MM.1S (cell line): ENCODE measurements at regions not wholly inside any gene's neighbourhood (a gene's known extent, or its start where the extent isn't known, plus 50 kb on each side); places are given as distances from the start of the nearest gene placed in this dataset.

Experiments
- DNase-seq: peaks from one replicate; pipeline ENCODE4 v3.0.0-alpha.2; 2015
- H2AFZ ChIP-seq: fragments of 300-600 bp; sonication (generic); 2 replicates; pipeline ENCODE4 v1.6.0; 2016; ENCODE audit warnings: antibody characterized with exemption, low read length
- H3F3A ChIP-seq: fragments of 300-600 bp; sonication (generic); 2 replicates; pipeline ENCODE4 v1.6.1; 2016; ENCODE audit warnings: mild to moderate bottlenecking, antibody characterized with exemption, low read length, moderate library complexity, mixed read lengths; ENCODE audit not compliant: insufficient read depth
- H3K27ac ChIP-seq: fragments of 300-600 bp; sonication (generic); 2 replicates; pipeline ENCODE4 v1.5.1; 2016; ENCODE audit warnings: mild to moderate bottlenecking, low read length
- H3K27me3 ChIP-seq: fragments of 300-600 bp; sonication (generic); replicated peaks from 2 replicates; pipeline ENCODE4 v1.6.0; 2016; ENCODE audit warnings: low read length; ENCODE audit not compliant: insufficient read depth
- H3K36me3 ChIP-seq: fragments of 300-600 bp; sonication (generic); replicated peaks from 2 replicates; pipeline ENCODE4 v1.6.1; 2016; ENCODE audit warnings: mild to moderate bottlenecking, low read length, mixed read lengths; ENCODE audit not compliant: insufficient read depth
- H3K4me1 ChIP-seq: fragments of 300-600 bp; sonication (generic); 2 replicates; pipeline ENCODE4 v1.6.1; 2016; ENCODE audit warnings: low read length, mixed read lengths
- H3K4me2 ChIP-seq: fragments of 300-600 bp; sonication (generic); 2 replicates; pipeline ENCODE4 v1.6.0; 2016; ENCODE audit warnings: low read depth, low read length
- H3K4me3 ChIP-seq: fragments of 300-600 bp; sonication (generic); 2 replicates; pipeline ENCODE4 v1.5.1; 2016; ENCODE audit warnings: low read length, mixed read lengths
- H3K79me2 ChIP-seq: fragments of 300-600 bp; sonication (generic); 2 replicates; pipeline ENCODE4 v1.6.1; 2016; ENCODE audit warnings: mixed run types, low read length, mixed read lengths
- H3K9ac ChIP-seq: fragments of 300-600 bp; sonication (generic); 2 replicates; pipeline ENCODE4 v1.6.1; 2016; ENCODE audit warnings: low read length, mixed read lengths
- H3K9me2 ChIP-seq: fragments of 300-600 bp; sonication (generic); replicated peaks from 2 replicates; pipeline ENCODE4 v1.6.1; 2016; ENCODE audit warnings: mild to moderate bottlenecking, low read length, mixed read lengths; ENCODE audit not compliant: insufficient read depth
- H3K9me3 ChIP-seq: fragments of 300-600 bp; sonication (generic); replicated peaks from 2 replicates; pipeline ENCODE4 v1.6.1; 2016; ENCODE audit warnings: mild to moderate bottlenecking, low read length, mixed read lengths; ENCODE audit not compliant: insufficient read depth
- H4K20me1 ChIP-seq: fragments of 300-600 bp; sonication (generic); 2 replicates; pipeline ENCODE4 v1.6.1; 2016; ENCODE audit warnings: mild to moderate bottlenecking, low read length, moderate library complexity, mixed read lengths; ENCODE audit not compliant: insufficient read depth
- CTCF ChIP-seq: fragments of 300-600 bp; sonication (generic); IDR thresholded peaks from 2 replicates; pipeline ENCODE4 v1.5.1; 2016; ENCODE audit warnings: antibody characterized with exemption, low read length, mixed read lengths
- EZH2 ChIP-seq: fragments of 300-600 bp; sonication (generic); optimal IDR thresholded peaks from 2 replicates; pipeline ENCODE3; 2017; ENCODE audit warnings: low read depth, mild to moderate bottlenecking, antibody characterized with exemption, low read length, mixed read lengths
- EZH2phosphoT487 ChIP-seq: fragments of 300-600 bp; sonication (generic); IDR thresholded peaks from 2 replicates; pipeline ENCODE4 v1.6.1; 2018; ENCODE audit warnings: antibody characterized with exemption, low read length

GRCh38 chr12:115013236-115013981 lies 329.4 kb upstream of the TBX3 start:
- Histone ChIP-seq H3K4me3 (no peak overlapping the region), H3K27ac (no peak overlapping the region), H3F3A (no peaks in the 10 kb centered on the region), H3K9me2 (no peaks in the 10 kb centered on the region), H3K4me1 (no peaks in the 10 kb centered on the region), H2AFZ (no peak overlapping the region), H3K9me3 (no peaks in the 10 kb centered on the region), H3K27me3 (no peaks in the 10 kb centered on the region), H3K79me2 (no peaks in the 10 kb centered on the region), H3K9ac (no peak overlapping the region), H4K20me1 (no peaks in the 10 kb centered on the region), H3K36me3 (no peaks in the 10 kb centered on the region), H3K4me2 (no peak overlapping the region)
- TF ChIP-seq EZH2 (no peak), CTCF (no peak), EZH2phosphoT487 (no peak)
- DNase-seq = no peak

DNA sequence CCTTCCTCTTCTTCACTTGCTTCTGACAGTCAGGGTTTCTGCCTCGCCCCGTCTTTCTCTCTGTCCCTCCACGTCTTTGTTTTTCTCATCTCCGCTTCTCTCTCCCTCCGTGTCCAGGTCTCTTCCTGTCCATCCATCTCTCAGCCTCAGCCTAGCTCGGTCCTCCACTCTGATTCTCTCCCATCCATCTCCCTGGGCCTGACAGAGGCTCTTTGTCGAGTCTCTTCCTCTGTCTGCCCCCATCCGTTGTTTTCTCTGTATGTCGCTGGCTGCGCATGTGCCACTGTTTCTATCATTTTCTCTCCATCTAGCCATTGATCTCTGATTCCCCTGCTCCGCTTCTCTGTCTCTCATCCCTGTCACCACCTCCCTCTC lies 328.9 kb upstream of the TBX3 start:
- H3K27ac ChIP-seq = no peak overlapping the region
- H3K27me3 ChIP-seq = no peaks in the 10 kb centered on the region
- H3K4me3 ChIP-seq = no peak overlapping the region
- H3K4me1 ChIP-seq = no peaks in the 10 kb centered on the region
- no peak overlapping the region for H3K4me2 ChIP-seq
- H3K36me3 ChIP-seq = no peaks in the 10 kb centered on the region
- H3K9ac ChIP-seq = no peak overlapping the region
- no peak overlapping the region for H2AFZ ChIP-seq
- H3F3A ChIP-seq = no peaks in the 10 kb centered on the region
- no peaks in the 10 kb centered on the region for H4K20me1 ChIP-seq
- H3K79me2 ChIP-seq = no peaks in the 10 kb centered on the region
- TF ChIP-seq EZH2 = no peak
- no peak for TF ChIP-seq EZH2phosphoT487
- TF ChIP-seq CTCF = no peak
- no peak for DNase-seq
- no peaks in the 10 kb centered on the region for H3K9me2 ChIP-seq
- no peaks in the 10 kb centered on the region for H3K9me3 ChIP-seq

DNA sequence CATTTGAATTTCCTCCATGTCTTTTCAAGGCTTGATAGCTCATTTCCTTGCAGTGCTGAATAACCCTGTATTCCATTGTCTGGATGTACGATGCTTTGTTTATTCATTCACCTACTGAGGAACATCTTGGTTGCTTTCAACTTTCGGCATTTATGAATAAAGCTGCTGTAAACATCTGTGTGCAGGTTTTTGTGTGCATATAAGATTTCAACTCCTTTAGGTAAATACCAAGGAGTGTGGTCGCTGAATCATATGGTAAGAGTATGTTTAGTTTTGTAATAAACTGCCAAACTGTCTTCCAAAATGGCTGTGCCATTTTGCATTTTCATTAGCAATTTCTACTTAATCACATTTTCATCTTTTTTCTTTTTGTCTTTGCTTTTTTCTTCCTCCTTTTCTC lies 327.7 kb upstream of the TBX3 start:
- no peaks in the 10 kb centered on the region for H4K20me1 ChIP-seq
- no peak for DNase-seq

More for the DNA sequence above, 327.7 kb upstream of the TBX3 start:
- Histone ChIP-seq H3K36me3 (no peaks in the 10 kb centered on the region), H3K9me3 (no peaks in the 10 kb centered on the region), H3K9me2 (no peaks in the 10 kb centered on the region), H3K27ac (no peak overlapping the region), H3F3A (no peaks in the 10 kb centered on the region), H3K4me1 (no peaks in the 10 kb centered on the region), H3K79me2 (no peaks in the 10 kb centered on the region), H2AFZ (no peak overlapping the region), H3K4me2 (no peak overlapping the region), H3K27me3 (no peaks in the 10 kb centered on the region), H3K9ac (no peak overlapping the region), H3K4me3 (no peak overlapping the region)
- TF ChIP-seq EZH2phosphoT487 = no peak
- no peak for TF ChIP-seq EZH2
- no peak for TF ChIP-seq CTCF
